Mesothelial cell of epicardium (in vitro differentiated cells): ENCODE measurements at regions not wholly inside any gene's neighbourhood (a gene's known extent, or its start where the extent isn't known, plus 50 kb on each side); places are given as distances from the start of the nearest gene placed in this dataset.

Experiments
- DNase-seq, 2 experiments: peaks; one replicate each; pipeline ENCODE4 v3.0.0; 2021; ENCODE audit warnings: low spot score in 2 of 2; ENCODE audit not compliant: unreplicated experiment in 2 of 2
- H3K27ac Mint-ChIP-seq: 2 replicates; pipeline ENCODE4 v1.8.0; 2021; ENCODE audit warnings: mixed read lengths
- H3K27me3 Mint-ChIP-seq: 2 replicates; pipeline ENCODE4 v1.8.0; 2021; ENCODE audit warnings: low read depth, mixed read lengths
- H3K36me3 Mint-ChIP-seq: 2 replicates; pipeline ENCODE4 v1.8.0; 2021; ENCODE audit warnings: mixed read lengths
- H3K4me1 Mint-ChIP-seq: 2 replicates; pipeline ENCODE4 v1.8.0; 2021; ENCODE audit warnings: mixed read lengths
- H3K4me3 Mint-ChIP-seq: 2 replicates; pipeline ENCODE4 v1.8.0; 2021; ENCODE audit warnings: mild to moderate bottlenecking, moderate library complexity, mixed read lengths
- H3K9me3 Mint-ChIP-seq: 2 replicates; pipeline ENCODE4 v1.8.0; 2021; ENCODE audit warnings: mixed read lengths
- TF ChIP-seq, protein P1 (sequence below): fragments of 200-600 bp; sonication (generic); IDR thresholded peaks from one replicate; pipeline ENCODE4 v1.5.0; 2021; ENCODE audit warnings: antibody characterized with exemption; ENCODE audit not compliant: unreplicated experiment

DNA sequence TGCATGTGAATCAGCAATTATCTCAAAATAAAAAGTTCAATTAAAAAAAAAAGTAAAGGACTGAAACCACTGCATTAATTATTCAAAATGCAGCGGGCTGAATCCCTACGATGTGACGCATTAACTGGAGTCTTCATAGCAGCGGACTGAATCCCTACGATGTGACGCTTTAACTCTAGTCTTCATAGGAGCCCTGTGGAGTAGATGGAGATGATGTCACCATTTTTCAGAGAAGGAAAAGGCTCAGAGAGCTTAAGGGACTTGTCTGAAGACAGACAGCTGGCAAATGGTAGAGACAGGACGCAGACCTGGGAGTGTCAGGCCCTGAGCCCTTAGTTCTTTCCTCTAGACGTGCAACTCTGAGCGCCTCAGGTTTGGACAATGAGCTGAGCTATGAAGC lies 168.0 kb upstream of the MYL2 start:
- Mint-ChIP-seq H3K36me3 (no peaks in the 10 kb centered on the region), H3K27ac (no peak overlapping the region), H3K9me3 (peaks cover 4% of the 10 kb centered on the region), H3K4me1 (peaks cover 6% of the 10 kb centered on the region), H3K4me3 (no peak overlapping the region), H3K27me3 (peaks cover 9% of the 10 kb centered on the region)
- DNase-seq = no peak
- TF ChIP-seq, protein P1, sequence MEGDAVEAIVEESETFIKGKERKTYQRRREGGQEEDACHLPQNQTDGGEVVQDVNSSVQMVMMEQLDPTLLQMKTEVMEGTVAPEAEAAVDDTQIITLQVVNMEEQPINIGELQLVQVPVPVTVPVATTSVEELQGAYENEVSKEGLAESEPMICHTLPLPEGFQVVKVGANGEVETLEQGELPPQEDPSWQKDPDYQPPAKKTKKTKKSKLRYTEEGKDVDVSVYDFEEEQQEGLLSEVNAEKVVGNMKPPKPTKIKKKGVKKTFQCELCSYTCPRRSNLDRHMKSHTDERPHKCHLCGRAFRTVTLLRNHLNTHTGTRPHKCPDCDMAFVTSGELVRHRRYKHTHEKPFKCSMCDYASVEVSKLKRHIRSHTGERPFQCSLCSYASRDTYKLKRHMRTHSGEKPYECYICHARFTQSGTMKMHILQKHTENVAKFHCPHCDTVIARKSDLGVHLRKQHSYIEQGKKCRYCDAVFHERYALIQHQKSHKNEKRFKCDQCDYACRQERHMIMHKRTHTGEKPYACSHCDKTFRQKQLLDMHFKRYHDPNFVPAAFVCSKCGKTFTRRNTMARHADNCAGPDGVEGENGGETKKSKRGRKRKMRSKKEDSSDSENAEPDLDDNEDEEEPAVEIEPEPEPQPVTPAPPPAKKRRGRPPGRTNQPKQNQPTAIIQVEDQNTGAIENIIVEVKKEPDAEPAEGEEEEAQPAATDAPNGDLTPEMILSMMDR = no peak

DNA sequence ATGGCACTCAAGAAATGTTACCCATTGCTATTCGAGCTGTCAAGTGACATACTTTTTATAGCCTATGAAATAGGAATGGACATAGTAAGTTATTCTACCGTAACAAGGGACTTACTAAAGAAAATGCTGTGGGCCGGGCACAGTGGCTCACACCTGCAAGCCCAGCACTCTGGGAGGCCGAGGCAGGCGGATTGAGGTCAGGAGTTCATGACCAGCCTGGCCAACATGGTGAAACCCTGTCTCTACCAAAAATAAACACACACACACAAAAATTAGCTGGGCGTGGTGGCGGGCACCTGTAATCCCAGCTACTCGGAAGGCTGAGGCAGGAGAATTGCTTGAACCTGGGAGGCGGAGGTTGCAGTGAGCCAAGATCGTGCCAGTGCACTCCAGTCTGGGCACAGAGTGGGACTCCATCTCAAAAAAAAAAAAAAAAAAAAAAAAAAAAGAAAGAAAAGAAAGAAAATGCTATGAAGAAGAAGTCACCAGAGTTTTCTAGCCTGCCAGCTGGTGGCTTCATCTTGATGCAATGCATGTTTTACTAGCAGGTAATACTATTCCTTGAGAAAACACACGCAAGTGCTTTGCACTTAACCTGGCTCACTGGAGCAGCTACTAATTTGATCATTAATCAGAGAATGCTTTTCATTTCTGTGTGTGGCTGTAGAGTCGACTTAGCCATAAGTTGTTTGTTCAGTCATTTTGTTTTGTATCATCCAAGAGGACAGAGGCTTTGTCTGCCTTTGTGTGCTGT lies 166.7 kb upstream of the MYL2 start:
- H3K9me3 Mint-ChIP-seq = peaks cover 4% of the 10 kb centered on the region
- H3K4me1 Mint-ChIP-seq = peaks cover 6% of the 10 kb centered on the region
- H3K27me3 Mint-ChIP-seq = peaks cover 17% of the 10 kb centered on the region
- TF ChIP-seq, protein P1 = no peak
- H3K27ac Mint-ChIP-seq = no peak overlapping the region
- H3K36me3 Mint-ChIP-seq = no peaks in the 10 kb centered on the region
- no peak for DNase-seq
- H3K4me3 Mint-ChIP-seq = no peak overlapping the region

DNA sequence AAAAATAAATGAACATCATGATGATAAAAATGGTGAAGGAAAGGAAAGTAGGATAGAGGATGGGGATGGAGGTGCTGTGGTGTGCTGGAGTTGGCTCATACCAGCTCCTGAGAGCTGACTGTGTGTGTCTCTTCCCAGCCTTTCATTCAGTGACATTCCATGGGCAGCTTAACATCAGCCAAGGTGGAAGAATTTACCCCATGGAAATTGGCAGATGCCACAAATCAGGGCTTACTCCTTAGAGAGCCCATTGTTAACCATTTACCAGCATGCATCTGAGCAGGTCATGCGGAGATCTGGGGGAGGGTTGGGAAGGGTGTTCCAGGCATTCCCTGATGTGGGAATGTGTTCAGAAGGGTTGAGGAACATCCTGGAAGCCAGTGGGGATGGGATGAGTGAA lies 164.7 kb upstream of the MYL2 start:
- H3K27me3 Mint-ChIP-seq = peaks cover 18% of the 10 kb centered on the region
- H3K36me3 Mint-ChIP-seq = no peaks in the 10 kb centered on the region
- peaks cover 4% of the 10 kb centered on the region for H3K9me3 Mint-ChIP-seq
- H3K27ac Mint-ChIP-seq = no peak overlapping the region
- no peak overlapping the region for H3K4me3 Mint-ChIP-seq
- TF ChIP-seq, protein P1 = no peak
- DNase-seq = no peak
- peaks cover 8% of the 10 kb centered on the region for H3K4me1 Mint-ChIP-seq

DNA sequence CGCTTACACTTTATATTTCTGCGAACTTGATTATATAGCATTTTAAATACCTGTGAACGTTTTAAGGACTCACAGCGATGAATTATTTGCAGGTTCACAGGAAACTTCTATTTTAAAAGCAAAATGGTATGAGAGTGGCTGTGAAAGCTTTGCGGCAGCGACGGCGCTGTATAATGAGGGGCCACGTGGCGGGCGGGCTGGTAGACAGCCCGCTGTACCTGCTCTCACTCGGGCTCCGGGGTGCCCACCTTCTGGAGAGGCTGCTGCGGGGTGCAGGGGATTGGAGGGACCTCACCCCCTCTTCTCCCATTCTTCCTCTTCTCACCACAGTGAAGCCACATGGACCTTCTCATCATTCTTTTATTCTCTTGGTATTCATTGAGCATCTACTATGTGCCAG lies 164.2 kb upstream of the MYL2 start:
- no peak overlapping the region for H3K27ac Mint-ChIP-seq
- H3K4me3 Mint-ChIP-seq = no peak overlapping the region

DNA sequence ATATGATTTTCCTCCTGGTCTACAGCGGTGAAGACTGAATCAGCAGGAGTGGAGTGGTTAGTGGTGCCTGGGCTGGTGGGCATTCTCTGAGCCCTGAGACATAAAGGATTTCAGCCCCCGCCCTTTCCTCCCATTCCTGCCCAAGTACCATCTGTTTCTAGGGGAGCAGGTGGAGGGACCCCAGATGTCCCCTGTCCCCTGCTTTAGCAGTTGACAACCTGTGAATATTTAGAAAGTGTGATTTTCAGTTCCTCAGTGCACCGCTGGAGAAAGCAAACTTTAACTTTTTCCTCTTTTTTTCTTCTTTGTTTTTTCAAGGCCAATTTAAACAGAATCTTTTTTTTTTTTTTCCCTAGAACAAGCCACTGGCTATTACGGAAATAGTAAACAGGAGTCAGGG lies 163.8 kb upstream of the MYL2 start:
- Mint-ChIP-seq H3K9me3 (peaks cover 4% of the 10 kb centered on the region), H3K27me3 (peaks cover 15% of the 10 kb centered on the region), H3K4me1 (peaks cover 8% of the 10 kb centered on the region), H3K27ac (no peak overlapping the region), H3K36me3 (no peaks in the 10 kb centered on the region), H3K4me3 (no peak overlapping the region)
- no peak for DNase-seq
- TF ChIP-seq, protein P1 = no peak

More for the DNA sequence above, 164.2 kb upstream of the MYL2 start:
- Mint-ChIP-seq H3K9me3 (peaks cover 4% of the 10 kb centered on the region), H3K4me1 (peaks cover 8% of the 10 kb centered on the region), H3K27me3 (peaks cover 15% of the 10 kb centered on the region), H3K36me3 (no peaks in the 10 kb centered on the region)
- TF ChIP-seq, protein P1 = no peak
- no peak for DNase-seq

DNA sequence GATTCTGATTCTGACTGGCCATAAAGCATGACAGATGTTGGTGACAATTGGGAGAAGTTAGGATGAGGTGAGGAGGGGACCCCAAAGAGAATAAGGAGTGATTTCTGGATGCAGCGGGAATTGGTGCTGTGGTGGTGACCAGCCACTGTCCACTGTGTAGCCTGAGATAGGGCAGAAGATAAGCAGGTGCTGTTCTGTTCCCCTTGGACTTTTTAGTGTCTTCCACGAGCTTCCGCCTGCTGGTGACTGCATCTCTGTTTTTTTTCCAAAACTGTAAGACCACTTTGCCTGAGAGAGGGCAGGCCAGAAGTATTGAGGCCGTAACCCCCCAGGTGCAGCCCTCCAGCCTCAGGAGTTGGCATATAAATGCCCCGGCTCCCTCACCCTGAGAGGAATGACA lies 161.2 kb upstream of the MYL2 start:
- H3K27ac Mint-ChIP-seq = no peak overlapping the region
- peaks cover 12% of the 10 kb centered on the region for H3K4me1 Mint-ChIP-seq
- peaks cover 18% of the 10 kb centered on the region for H3K27me3 Mint-ChIP-seq
- DNase-seq = no peak
- H3K9me3 Mint-ChIP-seq = peaks cover 4% of the 10 kb centered on the region
- no peaks in the 10 kb centered on the region for H3K36me3 Mint-ChIP-seq
- H3K4me3 Mint-ChIP-seq = no peak overlapping the region
- TF ChIP-seq, protein P1 = no peak
